HG03025 (cell line): ENCODE measurements at regions not wholly inside any gene's neighbourhood (a gene's known extent, or its start where the extent isn't known, plus 50 kb on each side); places are given as distances from the start of the nearest gene placed in this dataset.
"Not testable (repeated sequence)": the region's sequence is repeated elsewhere in the genome, so short reads cannot be mapped to it uniquely, and the experiment has no call there.

Source experiments
- ATAC-seq: cut with Tn5 transposase; IDR thresholded peaks from one replicate; pipeline ENCODE4 v1.9.1; 2021; ENCODE audit warnings: mild to moderate bottlenecking, moderate library complexity; ENCODE audit not compliant: unreplicated experiment, low FRiP score

GRCh38 chr14:55843718-55844403 is 263.9 kb downstream of the KTN1 start:
- no peak for ATAC-seq

DNA sequence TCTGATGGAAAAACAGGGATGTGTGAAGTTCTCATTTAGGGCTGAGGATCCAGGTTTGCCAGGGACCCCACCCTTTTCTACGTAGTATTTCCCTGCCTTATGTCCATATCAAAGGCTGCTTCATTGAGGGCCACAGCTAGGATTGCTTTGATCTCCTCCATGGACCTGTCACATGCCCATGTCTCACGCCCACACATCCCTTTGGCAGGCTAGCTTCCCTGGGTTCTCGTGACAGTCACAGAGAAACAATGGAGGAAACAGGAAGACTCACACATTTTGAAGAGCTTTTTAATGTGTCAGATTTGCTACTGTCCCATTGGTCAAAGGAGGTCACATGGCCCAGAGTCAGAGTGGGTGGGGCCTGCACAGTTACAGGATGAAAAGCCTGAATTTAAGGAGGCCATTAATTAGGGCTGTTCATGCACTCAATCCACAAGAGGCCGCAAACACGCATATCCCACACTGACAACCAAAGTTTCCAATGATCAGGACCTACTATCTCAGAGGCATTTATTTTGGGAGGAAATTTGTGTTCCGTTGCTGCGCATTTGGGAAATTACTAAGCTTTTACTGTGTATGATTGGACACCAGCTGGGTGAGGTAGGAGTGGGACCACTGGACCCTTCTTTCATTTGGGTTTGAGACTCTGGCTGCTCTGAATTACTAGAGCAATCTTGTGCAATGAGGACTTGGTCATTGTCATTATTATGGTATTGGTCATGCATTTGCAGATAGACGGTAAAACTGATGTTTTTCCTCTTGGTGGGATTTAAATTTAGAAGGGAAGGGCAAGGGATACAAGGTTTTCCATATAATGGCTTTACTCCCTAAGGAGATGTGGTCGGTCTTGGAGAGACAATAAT is 266.2 kb downstream of the KTN1 start:
- ATAC-seq, result no peak

DNA sequence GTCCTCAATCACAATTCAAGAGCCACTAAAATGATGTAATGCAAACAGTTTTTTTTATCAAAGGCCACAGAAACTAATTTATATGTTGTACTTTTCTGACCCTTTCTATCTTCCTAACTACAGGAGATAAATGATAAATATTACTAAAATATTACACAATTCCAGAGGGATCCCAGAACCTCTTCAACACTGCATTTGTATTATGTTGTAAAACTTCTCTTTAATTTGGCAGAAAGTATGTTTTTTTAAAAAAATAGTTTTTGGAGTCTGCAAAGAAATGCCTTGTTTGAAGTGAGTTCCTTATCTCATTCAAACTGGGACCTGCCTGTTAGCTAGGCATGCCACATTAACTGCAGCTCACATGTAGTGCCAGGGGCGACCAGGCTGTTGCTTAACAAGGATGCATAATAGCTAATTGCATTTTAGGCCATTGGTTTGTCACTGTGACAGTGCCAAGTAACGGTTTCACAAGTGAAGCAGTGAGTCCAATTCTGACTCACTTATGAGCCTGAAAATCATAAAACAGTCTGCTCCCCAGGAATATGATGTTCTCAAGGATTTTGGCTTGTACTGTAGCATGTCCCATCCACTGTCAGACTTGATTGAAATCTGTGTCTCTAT is 266.9 kb downstream of the KTN1 start:
- ATAC-seq, result no peak

DNA sequence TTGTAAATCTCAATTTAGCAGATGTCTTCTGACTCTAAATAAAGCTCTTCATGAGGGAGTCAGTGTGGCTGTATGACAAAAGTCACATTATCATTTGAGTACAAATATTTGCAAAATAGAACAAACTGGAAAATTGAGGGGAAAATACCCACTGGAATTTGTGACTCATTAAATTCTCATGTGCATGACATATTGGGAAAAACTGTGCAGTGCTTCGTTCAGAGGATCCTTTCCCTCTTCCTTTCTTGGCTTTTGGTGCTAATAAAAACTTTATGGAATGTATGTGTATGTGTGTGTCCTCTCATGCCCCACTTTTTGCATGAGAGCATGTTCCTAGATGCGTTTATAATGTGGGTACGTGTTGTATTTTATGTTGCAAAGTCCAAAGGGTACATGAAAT is 267.8 kb downstream of the KTN1 start:
- no peak for ATAC-seq

DNA sequence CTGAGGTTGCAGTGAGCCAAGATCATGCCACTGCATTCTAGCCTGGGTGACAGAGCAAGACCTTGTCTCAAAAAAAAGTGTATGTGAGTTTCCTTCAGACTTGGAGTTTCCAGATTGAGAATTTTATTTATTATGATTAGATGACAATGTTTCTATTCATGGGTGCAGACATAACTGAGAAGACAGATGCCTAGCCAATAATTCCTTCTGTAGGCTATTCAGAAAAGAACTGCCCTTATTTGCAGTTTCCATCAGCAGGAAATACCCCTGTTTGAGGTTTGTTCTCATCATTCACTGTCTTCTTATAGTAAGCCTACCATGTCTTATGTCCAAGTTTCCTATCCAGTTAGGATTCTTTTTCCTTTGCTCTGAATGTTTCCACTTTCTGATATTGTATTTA is 269.0 kb downstream of the KTN1 start:
- no peak for ATAC-seq

DNA sequence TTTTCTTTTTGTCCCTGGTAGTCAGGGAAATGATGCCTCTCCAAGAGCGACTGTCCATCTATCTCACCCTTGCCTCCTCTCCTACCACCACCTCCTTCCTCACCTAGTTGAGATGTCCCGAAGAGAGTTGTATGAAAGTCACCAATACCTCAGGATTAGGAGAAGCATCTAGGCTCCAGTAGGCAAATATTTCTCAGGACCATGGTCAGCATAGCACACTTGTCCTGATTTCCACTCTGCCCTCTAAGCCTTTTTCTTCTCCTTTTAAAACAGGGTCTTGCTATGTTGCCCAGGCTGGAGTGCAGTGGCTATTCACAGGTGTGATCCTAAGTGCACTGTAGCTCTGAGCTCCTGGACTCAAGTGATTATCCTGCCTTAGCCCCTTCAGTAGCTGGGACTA is 268.4 kb upstream of the PELI2 start:
- no peak for ATAC-seq

DNA sequence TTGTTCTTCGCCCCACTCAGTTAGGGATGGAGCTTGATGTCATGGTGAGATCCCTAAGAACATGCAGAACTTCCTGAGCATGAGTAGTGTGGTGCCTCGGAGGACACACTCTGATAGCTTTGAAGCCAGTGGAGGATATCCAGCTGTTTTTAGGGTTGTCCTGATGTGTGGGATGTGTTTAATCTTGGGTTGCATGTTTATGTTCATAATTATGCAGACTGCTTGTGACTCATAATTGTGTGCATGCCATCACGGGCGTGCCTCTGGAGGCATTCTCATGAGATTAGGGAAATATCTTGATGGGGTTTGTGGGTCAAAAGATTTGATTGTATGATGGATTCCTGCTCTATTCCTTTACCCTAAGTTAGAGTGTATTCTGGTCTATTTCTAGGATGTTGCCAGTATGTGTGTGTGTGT is 267.4 kb upstream of the PELI2 start:
- ATAC-seq, result no peak

GRCh38 chr14:55851301-55851700 is 266.9 kb upstream of the PELI2 start:
- ATAC-seq, result no peak

DNA sequence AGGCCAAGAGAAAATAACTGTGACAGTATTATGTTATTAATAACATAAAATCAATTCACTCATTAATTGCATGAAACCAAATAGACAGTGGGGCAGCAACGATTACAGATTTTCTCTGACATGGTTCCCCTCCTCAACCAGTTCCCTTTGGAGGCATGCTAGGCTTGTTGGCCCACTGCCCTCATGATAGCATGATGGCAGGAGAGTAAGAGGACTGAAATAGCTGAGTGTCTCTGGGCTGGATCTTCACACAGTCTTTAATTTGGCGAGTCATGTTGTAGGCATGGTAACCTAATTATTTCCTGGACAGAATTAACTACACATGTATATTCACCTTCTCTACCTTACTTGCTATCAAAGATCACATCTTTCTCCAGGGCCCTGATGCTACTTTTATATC is 266.2 kb upstream of the PELI2 start:
- no peak for ATAC-seq

GRCh38 chr14:55855751-55856150 is 262.5 kb upstream of the PELI2 start:
- ATAC-seq, result no peak

DNA sequence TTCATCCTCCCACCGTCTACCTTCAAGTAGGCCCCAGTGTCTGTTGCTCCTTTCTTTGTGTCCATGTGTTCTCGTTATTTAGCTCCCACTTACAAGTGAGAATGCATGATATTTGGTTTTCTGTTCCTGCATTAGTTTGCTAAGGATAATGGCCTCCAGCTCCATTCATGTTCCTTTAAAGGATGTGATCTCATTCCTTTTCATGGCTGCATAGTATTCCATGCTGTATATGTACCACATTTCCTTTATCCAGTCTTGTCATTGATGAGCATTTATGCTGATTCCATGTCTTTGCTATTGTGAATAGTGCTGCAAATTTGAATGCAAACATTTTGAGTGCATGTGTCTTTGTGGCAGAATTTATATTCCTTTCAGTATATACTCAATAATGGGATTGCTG is 259.6 kb upstream of the PELI2 start:
- no peak for ATAC-seq

DNA sequence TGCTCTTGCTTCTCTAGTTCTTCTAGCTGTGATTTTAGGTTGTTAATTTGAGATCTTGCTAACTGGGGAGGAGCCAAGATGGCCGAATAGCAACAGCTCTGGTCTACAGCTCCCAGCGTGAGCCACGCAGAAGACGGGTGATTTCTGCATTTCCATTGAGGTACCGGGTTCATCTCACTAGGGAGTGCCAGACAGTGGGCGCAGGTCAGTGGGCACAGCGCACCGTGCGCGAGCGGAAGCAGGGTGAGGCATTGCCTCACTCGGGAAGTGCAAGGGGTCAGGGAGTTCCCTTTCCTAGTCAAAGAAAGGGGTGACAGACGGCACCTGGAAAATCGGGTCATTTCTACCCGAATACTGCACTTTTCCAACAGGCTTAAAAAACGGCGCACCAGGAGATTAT is 256.6 kb upstream of the PELI2 start:
- ATAC-seq, result not testable (repeated sequence)

DNA sequence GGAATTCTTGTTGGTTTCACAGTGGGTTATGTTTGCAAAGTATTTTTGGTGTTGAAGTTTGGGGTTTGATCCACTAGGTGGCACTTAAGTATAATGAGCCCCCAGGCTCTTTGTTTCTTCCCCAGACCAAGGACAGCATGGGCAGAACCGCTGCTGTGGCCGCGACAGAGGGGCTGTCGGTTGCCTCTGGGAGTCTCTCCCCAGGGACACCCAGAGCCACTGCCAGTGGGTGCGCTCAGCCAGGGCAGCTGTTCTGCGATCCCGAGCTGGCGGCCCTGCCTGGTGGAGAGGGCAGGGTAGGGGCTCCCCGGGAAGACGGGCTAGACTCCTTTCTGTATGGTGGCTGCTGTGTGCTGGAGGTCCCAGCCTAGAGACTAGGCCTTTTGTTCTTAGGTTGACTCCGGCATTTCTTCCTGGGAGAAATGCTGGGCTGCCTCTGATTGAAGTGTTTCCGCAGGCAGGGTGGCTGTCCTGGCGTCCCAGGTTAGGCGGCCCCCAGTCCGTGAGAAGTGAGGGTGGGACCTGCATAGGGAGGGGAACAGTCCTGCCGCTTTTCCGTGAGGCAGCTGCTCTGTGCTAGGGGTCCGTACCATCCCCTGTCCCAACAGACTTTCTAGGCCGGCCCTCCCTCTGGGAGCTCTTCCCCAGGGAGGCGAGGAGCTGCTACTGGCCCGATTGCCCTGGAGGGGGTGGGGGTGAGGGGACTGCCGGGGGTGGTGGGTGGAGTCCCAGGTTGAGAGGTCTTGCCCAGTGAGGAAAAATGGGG is 253.1 kb upstream of the PELI2 start:
- ATAC-seq, result no peak

GRCh38 chr14:55867311-55867710 is 250.9 kb upstream of the PELI2 start:
- no peak for ATAC-seq

- ATAC-seq, result no peak
These were observed 250.5 kb upstream of the PELI2 start for GRCh38 chr14:55867719-55868118.

DNA sequence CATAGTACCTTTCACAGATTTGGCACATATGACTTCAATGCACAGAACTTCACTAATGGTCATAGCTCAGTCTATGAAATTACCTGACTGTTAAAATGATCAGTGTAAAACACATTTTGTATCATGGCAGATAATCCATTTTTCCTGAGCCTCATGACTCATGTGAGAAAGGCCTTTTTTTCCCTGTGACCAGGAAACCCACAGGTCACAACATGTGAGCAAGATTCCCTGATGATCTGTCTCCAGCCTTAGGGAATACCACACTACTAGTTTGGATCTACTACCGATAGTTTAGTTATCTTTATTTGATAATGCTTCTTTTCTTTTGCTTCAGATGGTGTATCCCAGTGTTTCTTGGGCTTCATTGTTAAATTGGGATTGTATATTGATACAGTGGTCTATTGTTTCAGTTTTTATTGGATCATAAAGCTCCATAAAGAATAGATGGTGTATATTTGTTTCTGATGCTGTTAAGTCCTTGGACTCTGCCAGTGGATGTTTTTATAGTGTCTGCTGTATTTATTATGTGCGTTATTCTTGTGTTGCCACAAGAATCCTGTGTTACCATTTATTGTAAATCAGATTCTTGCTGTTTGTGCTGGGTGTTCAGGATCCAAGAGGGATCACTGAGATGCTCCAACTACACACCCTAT is 248.7 kb upstream of the PELI2 start:
- ATAC-seq, result no peak

DNA sequence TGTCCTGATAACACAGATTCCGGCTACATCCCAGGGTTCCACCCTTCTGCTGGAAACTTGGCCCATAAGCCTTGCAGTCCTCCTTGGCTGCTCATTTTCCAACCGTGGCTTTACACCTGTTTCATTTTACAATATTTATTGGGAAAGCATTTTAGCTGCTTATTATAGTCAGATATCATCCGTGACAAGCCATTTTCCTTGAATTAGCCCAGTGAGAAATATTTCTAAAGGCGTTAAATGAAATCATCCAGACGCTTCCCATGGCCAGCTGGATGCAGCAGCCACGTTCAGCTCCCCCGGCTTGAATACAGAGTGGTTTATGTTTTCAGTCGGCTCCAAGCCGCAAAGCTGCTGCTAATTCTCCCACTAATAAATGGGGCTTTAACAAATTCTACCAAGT is 245.0 kb upstream of the PELI2 start:
- no peak for ATAC-seq

GRCh38 chr14:55874785-55875184 is 243.4 kb upstream of the PELI2 start:
- no peak for ATAC-seq

DNA sequence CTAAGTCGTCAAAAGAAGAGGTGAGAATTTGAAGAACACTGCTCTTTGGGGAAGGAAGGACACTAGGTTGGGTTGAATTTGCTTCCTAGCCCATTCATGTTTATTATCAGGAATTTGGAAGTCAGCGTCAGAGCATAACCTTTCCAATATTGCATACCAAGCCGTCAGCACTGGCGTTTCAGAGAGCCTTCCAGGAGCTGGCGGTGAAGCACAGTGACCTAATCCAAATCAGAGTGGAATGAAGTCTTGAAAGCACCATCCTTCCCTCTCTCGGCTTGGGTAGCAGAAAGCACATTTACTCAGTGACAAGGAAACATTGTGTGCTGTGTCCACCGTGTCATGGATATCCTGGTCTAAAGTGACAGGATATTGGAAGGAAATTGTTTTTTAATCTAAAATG is 240.3 kb upstream of the PELI2 start:
- no peak for ATAC-seq

DNA sequence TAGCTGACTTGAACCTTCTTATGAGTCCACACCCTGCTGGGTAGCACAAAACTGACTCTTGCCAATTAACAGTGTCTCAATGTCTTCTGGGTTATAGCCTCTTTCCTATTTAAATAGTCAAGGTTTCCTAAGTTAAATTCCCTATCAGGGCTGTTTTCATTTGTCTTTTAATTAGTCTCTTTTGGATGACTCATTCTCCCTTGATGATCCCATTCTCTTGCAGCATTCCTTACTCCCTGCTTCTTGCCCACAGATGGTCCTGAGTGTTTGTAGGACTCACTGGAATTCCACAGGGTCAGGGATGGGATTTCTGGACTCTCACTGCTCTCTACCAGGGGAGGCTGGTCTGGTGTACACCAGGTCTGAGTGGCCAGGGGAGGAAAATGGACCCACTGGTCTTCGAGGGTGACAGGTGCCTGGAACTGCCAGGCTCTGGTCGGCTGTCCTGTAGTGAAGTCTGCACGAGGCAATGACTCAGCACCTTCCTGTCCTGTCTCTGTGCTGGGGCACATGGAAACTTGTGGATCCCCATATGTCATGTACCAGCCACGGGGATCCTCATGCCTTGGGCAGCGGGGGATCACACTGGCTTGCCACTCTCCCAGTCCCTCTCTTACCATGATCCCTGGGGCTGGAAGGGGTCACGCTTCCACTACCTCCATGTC is 236.5 kb upstream of the PELI2 start:
- no peak for ATAC-seq
